HepG2 (cell line): ENCODE measurements at regions not wholly inside any gene's neighbourhood (a gene's known extent, or its start where the extent isn't known, plus 50 kb on each side); places are given as distances from the start of the nearest gene placed in this dataset.

Experiments used
- ATAC-seq: fragments of 200-7000 bp; cut with Tn5 transposase; 3 replicates; pipeline ENCODE4 v1.9.1; 2020; ENCODE audit warnings: mild to moderate bottlenecking, moderate library complexity
- BruUV-seq: library from RNA; stranded (reverse); fragments of 400-500 nt; replicated peaks from 2 replicates; lab custom pipeline; 2021; lab: Mats Ljungman, UMichigan
- CTCF ChIA-PET: fragments of 300-600 bp; formaldehyde crosslinking; extraction: SDS; loops from one replicate; lab custom pipeline; 2021; ENCODE audit warnings: low total read pairs, inconsistent platforms, low intra/inter-chr PET ratio; lab: Yijun Ruan, JAX
- POLR2A ChIA-PET: fragments of 350-600 bp; sonication (Branson Sonifier 250); formaldehyde crosslinking; loops from one replicate; lab custom pipeline; 2020; ENCODE audit warnings: antibody characterized with exemption, inconsistent platforms; lab: Yijun Ruan, JAX
- DNase-seq: peaks from one replicate; pipeline ENCODE4 v3.0.0-alpha.2; 2015; ENCODE audit warnings: low spot score
- FAIRE-seq: peaks from 3 replicates; lab custom pipeline; 2011; peaks lifted over from hg19 to GRCh38; lab: Jason Lieb, UNC
- H2AFZ ChIP-seq: one replicate; pipeline ENCODE4 v1.6.1; 2011; ENCODE audit warnings: low read length, inconsistent platforms
- H3K27ac ChIP-seq: fragments of 300-600 bp; 3 replicates; pipeline ENCODE4 v1.8.0; 2011; ENCODE audit warnings: mixed run types, mild to moderate bottlenecking, mixed read lengths, low read length, inconsistent platforms; ENCODE audit not compliant: insufficient read depth; ENCODE audit errors: extremely low read length
- H3K27me3 ChIP-seq, 2 experiments: fragments of 200-600 bp in 1 of 2; 2 replicates in 1 of 2; 3 replicates in 1 of 2; pipeline versions ENCODE4 v1.6.0 to v1.8.0; 2011; ENCODE audit warnings: low read length in 2 of 2, mild to moderate bottlenecking in 2 of 2, moderate library complexity in 2 of 2, inconsistent platforms in 1 of 2; ENCODE audit not compliant: insufficient read depth in 2 of 2, control insufficient read depth in 1 of 2
- H3K36me3 ChIP-seq, 2 experiments: fragments of 200-600 bp in 1 of 2; replicated peaks in 1 of 2; 2 replicates in 1 of 2; 3 replicates in 1 of 2; pipeline versions ENCODE4 v1.5.1 to v1.8.0; 2011; ENCODE audit warnings: low read length in 2 of 2, inconsistent platforms in 1 of 2; ENCODE audit not compliant: insufficient read depth in 2 of 2, control insufficient read depth in 1 of 2
- H3K4me1 ChIP-seq: 2 replicates; pipeline ENCODE4 v1.5.1; 2012; ENCODE audit warnings: low read length, inconsistent platforms; ENCODE audit not compliant: insufficient read depth
- H3K4me2 ChIP-seq: 2 replicates; pipeline ENCODE4 v1.6.0; 2011; ENCODE audit warnings: low read depth, low read length, inconsistent platforms
- H3K4me3 ChIP-seq, 3 experiments: fragments of 200-600 bp in 1 of 3; sonication (generic), shearing (Covaris generic) in 1 of 3; replicated peaks in 1 of 3; 2 replicates each; pipeline ENCODE4 v1.5.1; 2011 to 2016; ENCODE audit warnings: low read length in 3 of 3, inconsistent platforms in 2 of 3, low read depth in 2 of 3, mild to moderate bottlenecking in 2 of 3, control low read depth in 1 of 3, mixed read lengths in 1 of 3; ENCODE audit not compliant: insufficient read depth in 1 of 3
- H3K79me2 ChIP-seq: one replicate; pipeline ENCODE4 v1.6.1; 2011; ENCODE audit warnings: low read length, inconsistent platforms; ENCODE audit not compliant: insufficient read depth
- H3K9ac ChIP-seq: 2 replicates; pipeline ENCODE4 v1.6.0; 2011; ENCODE audit warnings: mild to moderate bottlenecking, low read depth, low read length, inconsistent platforms; ENCODE audit not compliant: insufficient read depth
- H3K9me3 ChIP-seq: 2 replicates; pipeline ENCODE4 v1.5.1; 2012; ENCODE audit warnings: mild to moderate bottlenecking, low read length
- H4K20me1 ChIP-seq: 2 replicates; pipeline ENCODE4 v1.6.0; 2011; ENCODE audit warnings: inconsistent platforms, mild to moderate bottlenecking, low read length, moderate library complexity; ENCODE audit not compliant: insufficient read depth
- GABPA ChIP-seq, 2 experiments: IDR thresholded peaks; 2 replicates each; pipeline ENCODE4 v1.6.1; 2011 to 2016; ENCODE audit warnings: low read depth in 2 of 2, low read length in 1 of 2, missing biosample characterization in 1 of 2, missing genetic modification characterization in 1 of 2
- HNRNPLL ChIP-seq: fragments of 200-400 bp; formaldehyde crosslinking; IDR thresholded peaks from 2 replicates; pipeline ENCODE4 v1.6.1; 2017; ENCODE audit warnings: mild to moderate bottlenecking, low read depth, low read length; ENCODE audit not compliant: poor library complexity, severe bottlenecking
- KDM4B ChIP-seq: sonication (generic); formaldehyde crosslinking; IDR thresholded peaks from 2 replicates; pipeline ENCODE4 v1.4.0; 2020; ENCODE audit warnings: missing genetic modification reagents
- REPIN1 ChIP-seq: sonication (generic); formaldehyde crosslinking; IDR thresholded peaks from 2 replicates; pipeline ENCODE4 v1.8.0; 2022; ENCODE audit warnings: missing genetic modification reagents, low read depth, mild to moderate bottlenecking, borderline replicate concordance
- SP140L ChIP-seq: sonication (generic); formaldehyde crosslinking; IDR thresholded peaks from 2 replicates; pipeline ENCODE4 v1.4.0; 2020; ENCODE audit warnings: missing genetic modification reagents, borderline replicate concordance
- STAG1 ChIP-seq: sonication (generic); formaldehyde crosslinking; IDR thresholded peaks from 2 replicates; pipeline ENCODE4 v1.4.0; 2020; ENCODE audit warnings: missing genetic modification reagents
- TEAD2 ChIP-seq: sonication (generic); formaldehyde crosslinking; IDR thresholded peaks from 2 replicates; pipeline ENCODE4 v1.9.0; 2021; ENCODE audit warnings: missing genetic modification reagents
- ZNF362 ChIP-seq: sonication (generic); formaldehyde crosslinking; IDR thresholded peaks from 2 replicates; pipeline ENCODE4 v1.4.0; 2020; ENCODE audit warnings: missing genetic modification reagents, mild to moderate bottlenecking, borderline replicate concordance
- ZNF460 ChIP-seq: sonication (generic); formaldehyde crosslinking; IDR thresholded peaks from 2 replicates; pipeline ENCODE4 v1.5.1; 2020; ENCODE audit warnings: missing genetic modification reagents, mild to moderate bottlenecking, borderline replicate concordance
- ZZZ3 ChIP-seq: sonication (generic); formaldehyde crosslinking; IDR thresholded peaks from 2 replicates; pipeline ENCODE4 v1.4.0; 2020; ENCODE audit warnings: missing genetic modification reagents, mild to moderate bottlenecking, borderline replicate concordance
- WGBS: methylation state at CpG from one replicate; pipeline ENCODE4 v1.1.6; 2017; ENCODE audit warnings: low lambda C conversion rate; 5-methylcytosine and 5-hydroxymethylcytosine counted together
- in situ Hi-C: cut with HindIII; loops from 2 replicates; pipeline ENCODE4 v1.10.0; 2017; ENCODE audit warnings: low pct_unique_long_range_greater_than_20kb; ENCODE audit not compliant: extremely low pct_ligation_motif_present
- intact Hi-C: fragments of 100-400 bp; cut with micrococcal nuclease; formaldehyde crosslinking; loops from one replicate; pipeline ENCODE4 v1.10.0; 2022; ENCODE audit not compliant: unreplicated experiment
- TF ChIP-seq, protein P1 (sequence below): sonication (generic); formaldehyde crosslinking; IDR thresholded peaks from 2 replicates; pipeline ENCODE4 v1.5.0; 2020; ENCODE audit warnings: mild to moderate bottlenecking, missing genetic modification reagents, moderate library complexity
- TF ChIP-seq, protein P2 (sequence below): sonication (generic); formaldehyde crosslinking; IDR thresholded peaks from 2 replicates; pipeline ENCODE4 v1.8.1; 2022; ENCODE audit warnings: low read depth, mild to moderate bottlenecking, missing genetic modification reagents

DNA sequence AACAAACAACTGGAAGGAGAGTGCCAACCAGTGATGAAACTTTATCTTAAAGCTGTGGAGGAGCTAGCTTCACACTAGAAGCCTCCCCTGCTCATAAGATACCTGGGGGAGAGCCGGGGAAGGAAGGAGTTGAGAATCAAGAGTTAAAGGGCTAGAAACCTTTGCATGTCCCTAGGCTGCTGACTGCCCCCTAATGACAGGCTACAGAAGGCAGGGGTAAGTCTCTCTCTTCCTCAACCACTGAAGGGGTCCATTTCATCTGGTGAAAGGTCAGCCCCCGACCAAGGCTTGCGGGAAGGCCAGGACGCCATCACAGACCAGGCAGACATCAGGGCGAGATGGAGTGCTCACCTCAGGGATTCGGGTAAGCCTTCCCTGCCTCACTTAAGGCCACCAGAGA is 65.6 kb upstream of the GRHL3 start:
- FAIRE-seq (no peak), DNase-seq (no peak), ATAC-seq (peak; percentile 56; the same call in 2 of the 3 replicates)
- in situ Hi-C loops (no loop called here), intact Hi-C loops (no loop called here)
- H3K4me2 ChIP-seq, result no peak overlapping the region
- ChIA-PET POLR2A (no interaction called here), CTCF (no interaction called here)
- 7% methylated on average over 5 of the region's 6 CpGs for WGBS
- no TSS peak for BruUV-seq
- no peak overlapping the region for H3K27ac ChIP-seq
- no peak overlapping the region for H3K9ac ChIP-seq
- TF ChIP-seq HNRNPLL, result no peak
- no peak for TF ChIP-seq ZZZ3 (CRISPR knock-in tag)
- TF ChIP-seq STAG1 (CRISPR knock-in tag), result peak; percentile 36
- TF ChIP-seq, protein P1, sequence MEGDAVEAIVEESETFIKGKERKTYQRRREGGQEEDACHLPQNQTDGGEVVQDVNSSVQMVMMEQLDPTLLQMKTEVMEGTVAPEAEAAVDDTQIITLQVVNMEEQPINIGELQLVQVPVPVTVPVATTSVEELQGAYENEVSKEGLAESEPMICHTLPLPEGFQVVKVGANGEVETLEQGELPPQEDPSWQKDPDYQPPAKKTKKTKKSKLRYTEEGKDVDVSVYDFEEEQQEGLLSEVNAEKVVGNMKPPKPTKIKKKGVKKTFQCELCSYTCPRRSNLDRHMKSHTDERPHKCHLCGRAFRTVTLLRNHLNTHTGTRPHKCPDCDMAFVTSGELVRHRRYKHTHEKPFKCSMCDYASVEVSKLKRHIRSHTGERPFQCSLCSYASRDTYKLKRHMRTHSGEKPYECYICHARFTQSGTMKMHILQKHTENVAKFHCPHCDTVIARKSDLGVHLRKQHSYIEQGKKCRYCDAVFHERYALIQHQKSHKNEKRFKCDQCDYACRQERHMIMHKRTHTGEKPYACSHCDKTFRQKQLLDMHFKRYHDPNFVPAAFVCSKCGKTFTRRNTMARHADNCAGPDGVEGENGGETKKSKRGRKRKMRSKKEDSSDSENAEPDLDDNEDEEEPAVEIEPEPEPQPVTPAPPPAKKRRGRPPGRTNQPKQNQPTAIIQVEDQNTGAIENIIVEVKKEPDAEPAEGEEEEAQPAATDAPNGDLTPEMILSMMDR (CRISPR knock-in tag), result peak; percentile 33; the same call in 1 of the 2 replicates
- no peaks in the 10 kb centered on the region for H3K4me1 ChIP-seq
- peaks cover 1 to 11% of the 10 kb centered on the region in 2 experiments; a peak in 2 of 5 replicates for H3K27me3 ChIP-seq
- H2AFZ ChIP-seq, result no peak overlapping the region
- H4K20me1 ChIP-seq, result no peaks in the 10 kb centered on the region
- no peaks in the 10 kb centered on the region for H3K36me3 ChIP-seq
- H3K9me3 ChIP-seq, result no peaks in the 10 kb centered on the region
- H3K79me2 ChIP-seq, result no peaks in the 10 kb centered on the region
- H3K4me3 ChIP-seq, result no peak overlapping the region

GRCh38 chr1:24252185-24252780 is 65.2 kb upstream of the IFNLR1 start:
- peaks cover 1 to 11% of the 10 kb centered on the region in 2 experiments; a peak in 2 of 5 replicates for H3K27me3 ChIP-seq
- no peak overlapping the region for H3K4me2 ChIP-seq
- DNase-seq, result no peak
- in situ Hi-C loops (no loop called here), intact Hi-C loops (no loop called here)
- no peak overlapping the region for H3K4me3 ChIP-seq
- no peaks in the 10 kb centered on the region for H3K9me3 ChIP-seq
- no peak for FAIRE-seq
- no peak overlapping the region for H3K9ac ChIP-seq
- POLR2A ChIA-PET, result no interaction called here
- H4K20me1 ChIP-seq, result no peaks in the 10 kb centered on the region
- H3K36me3 ChIP-seq, result no peaks in the 10 kb centered on the region
- no TSS peak for BruUV-seq
- CTCF ChIA-PET, result no interaction called here
- H3K4me1 ChIP-seq, result no peaks in the 10 kb centered on the region
- no peak overlapping the region for H2AFZ ChIP-seq
- ATAC-seq, result no peak
- 25% methylated on average over 2 of the region's 2 CpGs for WGBS
- no peak overlapping the region for H3K27ac ChIP-seq
- no peaks in the 10 kb centered on the region for H3K79me2 ChIP-seq
- TF ChIP-seq ZNF362 (CRISPR knock-in tag), result no peak
- no peak for TF ChIP-seq TEAD2 (CRISPR knock-in tag)
- TF ChIP-seq REPIN1, result no peak
- TF ChIP-seq, protein P2, sequence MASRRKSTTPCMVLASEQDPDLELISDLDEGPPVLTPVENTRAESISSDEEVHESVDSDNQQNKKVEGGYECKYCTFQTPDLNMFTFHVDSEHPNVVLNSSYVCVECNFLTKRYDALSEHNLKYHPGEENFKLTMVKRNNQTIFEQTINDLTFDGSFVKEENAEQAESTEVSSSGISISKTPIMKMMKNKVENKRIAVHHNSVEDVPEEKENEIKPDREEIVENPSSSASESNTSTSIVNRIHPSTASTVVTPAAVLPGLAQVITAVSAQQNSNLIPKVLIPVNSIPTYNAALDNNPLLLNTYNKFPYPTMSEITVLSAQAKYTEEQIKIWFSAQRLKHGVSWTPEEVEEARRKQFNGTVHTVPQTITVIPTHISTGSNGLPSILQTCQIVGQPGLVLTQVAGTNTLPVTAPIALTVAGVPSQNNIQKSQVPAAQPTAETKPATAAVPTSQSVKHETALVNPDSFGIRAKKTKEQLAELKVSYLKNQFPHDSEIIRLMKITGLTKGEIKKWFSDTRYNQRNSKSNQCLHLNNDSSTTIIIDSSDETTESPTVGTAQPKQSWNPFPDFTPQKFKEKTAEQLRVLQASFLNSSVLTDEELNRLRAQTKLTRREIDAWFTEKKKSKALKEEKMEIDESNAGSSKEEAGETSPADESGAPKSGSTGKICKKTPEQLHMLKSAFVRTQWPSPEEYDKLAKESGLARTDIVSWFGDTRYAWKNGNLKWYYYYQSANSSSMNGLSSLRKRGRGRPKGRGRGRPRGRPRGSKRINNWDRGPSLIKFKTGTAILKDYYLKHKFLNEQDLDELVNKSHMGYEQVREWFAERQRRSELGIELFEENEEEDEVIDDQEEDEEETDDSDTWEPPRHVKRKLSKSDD (CRISPR knock-in tag), result no peak
- TF ChIP-seq GABPA (IDR thresholded peaks at IDR 0.05; ENCODE audit: low read depth, low read length), result no peak
- TF ChIP-seq GABPA (CRISPR knock-in tag; IDR thresholded peaks at IDR 0.05; ENCODE audit: low read depth), result no peak
- TF ChIP-seq ZNF460 (CRISPR knock-in tag), result no peak
- no peak for TF ChIP-seq KDM4B (CRISPR knock-in tag)
- TF ChIP-seq SP140L (CRISPR knock-in tag), result no peak
